ENCODE measurements at regions not wholly inside any gene's neighbourhood (a gene's known extent, or its start where the extent isn't known, plus 50 kb on each side); places are given as distances from the start of the nearest gene placed in this dataset.

- no peak for TF ChIP-seq EZH2 (IDR thresholded peaks at IDR 0.05; ENCODE audit: borderline replicate concordance, low read length)
- TF ChIP-seq CTCF (IDR thresholded peaks at IDR 0.05; ENCODE audit: low read length): no peak
Measured at GRCh38 chr11:119936426-119936825, 201.5 kb downstream of the TRIM29 start.

Data from OCI-LY1 (cell line).